ENCODE measurements at regions not wholly inside any gene's neighbourhood (a gene's known extent, or its start where the extent isn't known, plus 50 kb on each side); places are given as distances from the start of the nearest gene placed in this dataset.
"Not testable (repeated sequence)": the region's sequence is repeated elsewhere in the genome, so short reads cannot be mapped to it uniquely, and the experiment has no call there.

DNA sequence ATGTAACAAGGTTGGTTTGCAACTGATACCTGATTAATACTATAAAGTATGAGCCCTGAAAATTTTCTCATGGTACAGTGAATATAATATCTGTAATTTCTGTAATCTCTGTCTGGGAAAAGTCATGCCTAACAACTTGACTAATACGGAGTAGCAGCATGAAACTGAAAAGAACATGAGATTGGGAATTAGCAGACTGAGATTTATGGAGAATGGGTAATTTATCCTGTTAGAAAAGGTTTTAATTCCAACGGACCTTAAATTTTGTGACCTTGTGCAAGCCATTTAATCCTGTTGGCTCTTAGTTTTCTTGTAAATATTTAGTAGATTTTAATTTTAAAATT is 90.2 kb upstream of the CMC1 start:
- no peaks in the 10 kb centered on the region for H3K36me3 ChIP-seq (ENCODE audit: control insufficient read depth in 5 of 5, insufficient read depth in 5 of 5, low read length in 5 of 5)
- H3K27me3 ChIP-seq (ENCODE audit: control insufficient read depth in 5 of 5, insufficient read depth in 4 of 5, low read length in 5 of 5) = no peaks in the 10 kb centered on the region
- peaks cover 0 to 25% (median 20%) of the 10 kb centered on the region in 5 donors for H3K4me1 ChIP-seq (ENCODE audit: control insufficient read depth in 5 of 5, insufficient read depth in 5 of 5, low read length in 5 of 5)
- H3K9me3 ChIP-seq (ENCODE audit: control insufficient read depth in 5 of 5, low read length in 5 of 5) = peaks cover 0 to 5% (median 0%) of the 10 kb centered on the region in 5 donors
- H3K27ac ChIP-seq (ENCODE audit: low read depth, low read length) = no peak overlapping the region
- peak overlapping the region in 1 of 5 donors; percentile 52 for H3K4me3 ChIP-seq (ENCODE audit: low read depth in 1 of 5, low read length in 5 of 5)
- H3K9ac ChIP-seq (ENCODE audit: low read length in 5 of 5) = no peak overlapping the region

DNA sequence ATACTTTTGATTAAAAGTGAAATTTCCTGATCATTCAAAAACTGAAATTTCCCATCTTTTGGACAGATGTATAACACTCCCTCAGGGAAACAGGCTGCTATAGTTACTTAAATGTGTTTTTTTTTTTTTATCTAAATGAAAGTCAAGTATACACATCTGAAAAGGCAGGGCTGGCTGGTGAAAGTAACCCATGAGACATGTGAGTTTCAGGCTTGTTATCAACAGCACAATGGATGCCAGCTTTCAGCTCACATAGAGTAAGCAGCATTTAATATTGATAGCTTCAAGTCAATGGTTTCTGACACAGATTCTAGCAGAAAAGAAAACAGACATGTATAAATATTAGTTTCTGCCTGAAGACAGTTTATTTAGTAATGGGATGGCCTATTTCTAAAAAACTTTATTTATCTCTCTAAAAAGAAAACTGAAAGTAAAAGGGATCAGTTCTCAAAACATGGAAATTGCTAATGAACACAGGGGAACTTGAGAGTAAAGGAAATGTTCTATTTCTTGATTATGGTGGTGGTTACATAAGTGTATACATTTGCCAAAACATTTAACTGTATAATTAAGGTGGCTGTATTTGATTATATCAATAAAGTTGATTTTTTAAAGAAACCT is 89.7 kb upstream of the CMC1 start:
- Histone ChIP-seq H3K9me3 (ENCODE audit: control insufficient read depth in 5 of 5, low read length in 5 of 5) (peaks cover 0 to 5% (median 0%) of the 10 kb centered on the region in 5 donors), H3K4me3 (ENCODE audit: low read depth in 1 of 5, low read length in 5 of 5) (peak overlapping the region in 2 of 5 donors; percentile 10 to 52), H3K27me3 (ENCODE audit: control insufficient read depth in 5 of 5, insufficient read depth in 4 of 5, low read length in 5 of 5) (no peaks in the 10 kb centered on the region), H3K36me3 (ENCODE audit: control insufficient read depth in 5 of 5, insufficient read depth in 5 of 5, low read length in 5 of 5) (no peaks in the 10 kb centered on the region), H3K9ac (ENCODE audit: low read length in 5 of 5) (peak overlapping the region in 3 of 5 donors; percentile 28 to 63 (median 35)), H3K4me1 (ENCODE audit: control insufficient read depth in 5 of 5, insufficient read depth in 5 of 5, low read length in 5 of 5) (peaks cover 0 to 25% (median 20%) of the 10 kb centered on the region in 5 donors), H3K27ac (ENCODE audit: low read depth, low read length) (peak overlapping the region; percentile 71)

DNA sequence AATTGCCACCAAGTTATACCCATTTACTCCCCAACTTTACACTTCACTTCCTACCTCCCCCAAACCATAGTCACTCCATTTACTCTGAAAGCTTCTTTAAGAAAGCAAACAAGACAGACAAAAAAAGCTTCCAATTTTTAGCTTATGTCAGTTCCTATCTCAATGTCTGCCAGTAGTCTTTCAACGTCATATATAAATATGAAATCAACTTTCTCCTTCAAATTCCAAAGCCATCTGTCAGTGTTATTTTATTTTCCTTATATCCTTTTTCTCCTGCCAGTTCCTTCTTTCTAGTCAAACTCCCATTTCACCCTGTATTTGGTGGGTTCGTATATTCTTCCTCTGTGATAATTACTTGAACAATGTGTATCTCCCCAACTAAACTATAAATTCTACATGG is 85.8 kb upstream of the CMC1 start:
- no peak overlapping the region for H3K27ac ChIP-seq (ENCODE audit: low read depth, low read length)
- no peaks in the 10 kb centered on the region for H3K27me3 ChIP-seq (ENCODE audit: control insufficient read depth in 5 of 5, insufficient read depth in 4 of 5, low read length in 5 of 5)
- no peak overlapping the region for H3K9ac ChIP-seq (ENCODE audit: low read length in 5 of 5)
- no peak overlapping the region for H3K4me3 ChIP-seq (ENCODE audit: low read depth in 1 of 5, low read length in 5 of 5)
- H3K9me3 ChIP-seq (ENCODE audit: control insufficient read depth in 5 of 5, low read length in 5 of 5) = peaks cover 0 to 5% (median 2%) of the 10 kb centered on the region in 5 donors
- peaks cover 0 to 18% (median 16%) of the 10 kb centered on the region in 5 donors for H3K4me1 ChIP-seq (ENCODE audit: control insufficient read depth in 5 of 5, insufficient read depth in 5 of 5, low read length in 5 of 5)
- no peaks in the 10 kb centered on the region for H3K36me3 ChIP-seq (ENCODE audit: control insufficient read depth in 5 of 5, insufficient read depth in 5 of 5, low read length in 5 of 5)

DNA sequence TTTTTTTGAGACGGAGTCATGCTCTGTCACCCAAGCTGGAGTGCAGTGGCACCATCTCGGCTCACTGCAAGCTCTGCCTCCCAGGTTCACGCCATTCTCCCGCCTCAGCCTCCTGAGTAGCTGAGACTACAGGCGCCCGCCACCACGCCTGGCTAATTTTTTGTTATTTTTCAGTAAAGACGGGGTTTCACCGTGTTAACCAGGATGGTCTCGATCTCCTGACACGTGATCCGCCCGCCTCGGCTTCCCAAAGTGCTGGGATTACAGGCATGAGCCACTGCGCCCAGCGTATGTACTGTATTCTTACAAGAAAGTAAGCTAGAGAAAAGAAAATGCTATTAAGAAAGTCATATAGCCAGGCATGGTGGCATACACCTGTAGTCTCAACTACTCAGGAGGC is 84.8 kb upstream of the CMC1 start:
- H3K36me3 ChIP-seq (ENCODE audit: control insufficient read depth in 5 of 5, insufficient read depth in 5 of 5, low read length in 5 of 5); H3K9ac ChIP-seq (ENCODE audit: low read length in 5 of 5); H3K4me1 ChIP-seq (ENCODE audit: control insufficient read depth in 5 of 5, insufficient read depth in 5 of 5, low read length in 5 of 5): not testable (repeated sequence)

DNA sequence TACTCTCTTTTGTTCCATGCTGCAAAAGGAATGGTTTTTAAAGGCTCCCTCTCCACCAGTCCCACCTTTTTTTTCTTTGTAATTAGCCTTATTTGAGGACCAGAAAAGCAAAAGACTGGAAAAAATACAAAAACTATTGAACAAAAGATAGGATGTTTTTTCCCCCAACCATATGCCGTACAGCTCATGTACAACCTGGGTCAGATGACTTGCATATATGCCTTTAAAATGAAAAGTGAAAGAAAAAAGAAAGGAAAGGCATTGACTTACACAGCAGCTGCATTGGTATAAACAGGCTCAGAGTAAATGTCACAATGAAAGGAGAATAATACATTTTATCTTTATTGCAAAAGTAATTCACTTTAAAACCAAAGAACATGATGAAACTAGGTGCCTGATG is 69.5 kb upstream of the CMC1 start:
- Histone ChIP-seq H3K36me3 (ENCODE audit: control insufficient read depth in 5 of 5, insufficient read depth in 5 of 5, low read length in 5 of 5) (no peaks in the 10 kb centered on the region), H3K9ac (ENCODE audit: low read length in 5 of 5) (no peak overlapping the region), H3K27ac (ENCODE audit: low read depth, low read length) (no peak overlapping the region), H3K9me3 (ENCODE audit: control insufficient read depth in 5 of 5, low read length in 5 of 5) (no peaks in the 10 kb centered on the region), H3K4me1 (ENCODE audit: control insufficient read depth in 5 of 5, insufficient read depth in 5 of 5, low read length in 5 of 5) (no peaks in the 10 kb centered on the region), H3K27me3 (ENCODE audit: control insufficient read depth in 5 of 5, insufficient read depth in 4 of 5, low read length in 5 of 5) (no peaks in the 10 kb centered on the region), H3K4me3 (ENCODE audit: low read depth in 1 of 5, low read length in 5 of 5) (peak overlapping the region in 1 of 5 donors; percentile 3)

More for the DNA sequence above, 84.8 kb upstream of the CMC1 start:
- H3K27ac ChIP-seq (ENCODE audit: low read depth, low read length); H3K4me3 ChIP-seq (ENCODE audit: low read depth in 1 of 5, low read length in 5 of 5); H3K27me3 ChIP-seq (ENCODE audit: control insufficient read depth in 5 of 5, insufficient read depth in 4 of 5, low read length in 5 of 5); H3K9me3 ChIP-seq (ENCODE audit: control insufficient read depth in 5 of 5, low read length in 5 of 5): not testable (repeated sequence)

DNA sequence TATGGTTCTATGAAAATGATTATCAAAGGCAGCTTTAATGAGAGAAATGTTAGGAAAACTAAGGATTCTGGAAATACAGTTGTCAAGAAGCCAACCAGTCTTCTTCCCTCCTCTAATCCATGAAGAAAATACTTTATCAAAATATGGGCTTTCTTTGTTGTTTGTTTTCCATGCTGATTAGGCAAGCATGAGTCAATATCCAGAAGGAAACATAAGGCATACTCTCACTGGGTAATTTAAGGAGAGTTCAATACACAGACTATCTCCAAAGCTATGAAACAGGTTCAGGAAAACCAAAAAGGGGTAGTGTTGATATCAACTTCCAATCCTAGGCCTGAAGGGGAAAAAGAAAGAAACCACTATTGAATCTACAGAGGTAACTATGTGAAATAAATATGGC is 68.7 kb upstream of the CMC1 start:
- H3K27ac ChIP-seq (ENCODE audit: low read depth, low read length) = no peak overlapping the region
- no peaks in the 10 kb centered on the region for H3K36me3 ChIP-seq (ENCODE audit: control insufficient read depth in 5 of 5, insufficient read depth in 5 of 5, low read length in 5 of 5)
- no peaks in the 10 kb centered on the region for H3K9me3 ChIP-seq (ENCODE audit: control insufficient read depth in 5 of 5, low read length in 5 of 5)
- no peaks in the 10 kb centered on the region for H3K4me1 ChIP-seq (ENCODE audit: control insufficient read depth in 5 of 5, insufficient read depth in 5 of 5, low read length in 5 of 5)
- no peak overlapping the region for H3K4me3 ChIP-seq (ENCODE audit: low read depth in 1 of 5, low read length in 5 of 5)
- no peaks in the 10 kb centered on the region for H3K27me3 ChIP-seq (ENCODE audit: control insufficient read depth in 5 of 5, insufficient read depth in 4 of 5, low read length in 5 of 5)
- no peak overlapping the region for H3K9ac ChIP-seq (ENCODE audit: low read length in 5 of 5)

DNA sequence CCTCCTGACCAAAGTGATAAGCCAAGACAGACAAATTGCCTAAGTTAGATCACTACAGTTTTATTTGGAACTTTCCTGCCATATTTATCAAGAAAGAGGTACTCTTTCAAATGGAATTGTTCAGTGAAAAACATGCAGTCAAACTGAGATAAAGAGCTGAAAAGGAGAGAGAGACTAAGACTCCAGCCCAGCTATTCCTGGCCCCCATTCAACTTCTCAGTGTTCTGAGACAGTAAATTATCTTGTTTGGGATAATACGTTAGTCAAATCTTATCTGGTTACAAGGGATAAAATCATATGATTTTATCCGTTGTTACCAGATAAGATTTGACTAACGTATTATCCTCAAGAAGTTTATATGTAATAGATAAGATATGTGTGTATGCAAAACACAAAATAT is 67.6 kb upstream of the CMC1 start:
- H3K27me3 ChIP-seq (ENCODE audit: control insufficient read depth in 5 of 5, insufficient read depth in 4 of 5, low read length in 5 of 5) = no peaks in the 10 kb centered on the region
- H3K4me1 ChIP-seq (ENCODE audit: control insufficient read depth in 5 of 5, insufficient read depth in 5 of 5, low read length in 5 of 5) = no peaks in the 10 kb centered on the region
- H3K36me3 ChIP-seq (ENCODE audit: control insufficient read depth in 5 of 5, insufficient read depth in 5 of 5, low read length in 5 of 5) = no peaks in the 10 kb centered on the region
- no peak overlapping the region for H3K27ac ChIP-seq (ENCODE audit: low read depth, low read length)
- no peaks in the 10 kb centered on the region for H3K9me3 ChIP-seq (ENCODE audit: control insufficient read depth in 5 of 5, low read length in 5 of 5)
- no peak overlapping the region for H3K9ac ChIP-seq (ENCODE audit: low read length in 5 of 5)
- no peak overlapping the region for H3K4me3 ChIP-seq (ENCODE audit: low read depth in 1 of 5, low read length in 5 of 5)

DNA sequence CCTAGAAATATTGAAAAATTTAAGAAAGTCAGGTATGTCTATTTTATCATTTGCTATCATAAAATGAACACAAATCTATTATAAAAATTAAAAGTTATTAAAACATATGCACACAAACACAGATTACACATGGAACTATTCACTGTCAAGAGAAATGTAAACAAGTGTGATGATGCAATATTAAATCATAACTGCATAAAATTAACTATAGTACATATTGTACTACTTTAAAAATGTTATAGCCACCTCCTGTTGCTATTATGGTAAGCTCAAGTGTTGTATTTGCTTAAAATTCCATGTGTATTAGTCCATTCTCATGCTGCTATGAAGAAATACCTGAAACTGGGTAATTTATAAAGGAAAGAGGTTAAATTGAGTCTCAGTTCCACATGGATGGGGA is 54.7 kb upstream of the CMC1 start:
- no peaks in the 10 kb centered on the region for H3K4me1 ChIP-seq (ENCODE audit: control insufficient read depth in 5 of 5, insufficient read depth in 5 of 5, low read length in 5 of 5)
- no peak overlapping the region for H3K4me3 ChIP-seq (ENCODE audit: low read depth in 1 of 5, low read length in 5 of 5)
- no peaks in the 10 kb centered on the region for H3K9me3 ChIP-seq (ENCODE audit: control insufficient read depth in 5 of 5, low read length in 5 of 5)
- no peak overlapping the region for H3K27ac ChIP-seq (ENCODE audit: low read depth, low read length)
- no peaks in the 10 kb centered on the region for H3K36me3 ChIP-seq (ENCODE audit: control insufficient read depth in 5 of 5, insufficient read depth in 5 of 5, low read length in 5 of 5)
- no peak overlapping the region for H3K9ac ChIP-seq (ENCODE audit: low read length in 5 of 5)
- H3K27me3 ChIP-seq (ENCODE audit: control insufficient read depth in 5 of 5, insufficient read depth in 4 of 5, low read length in 5 of 5) = no peaks in the 10 kb centered on the region

DNA sequence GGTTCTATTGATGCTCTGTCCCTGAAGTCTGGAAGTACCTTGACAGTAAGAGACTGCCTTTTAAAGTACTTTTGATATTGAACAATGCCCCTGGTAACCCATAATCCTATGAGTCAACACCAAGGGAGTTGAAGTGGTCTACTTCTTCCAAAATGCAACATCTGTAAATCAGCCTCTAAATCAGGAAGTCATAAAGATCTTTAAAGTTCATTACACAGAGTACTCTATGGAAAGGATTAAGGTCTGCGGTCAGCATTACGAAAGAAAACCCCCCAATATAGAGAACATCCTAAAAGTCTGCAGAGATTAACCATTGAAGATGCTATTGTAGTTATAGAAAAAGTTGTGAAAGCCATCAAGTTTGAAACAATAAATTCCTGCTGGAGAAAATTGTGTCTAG is 52.7 kb upstream of the CMC1 start:
- H3K27ac ChIP-seq (ENCODE audit: low read depth, low read length) = no peak overlapping the region
- no peaks in the 10 kb centered on the region for H3K36me3 ChIP-seq (ENCODE audit: control insufficient read depth in 5 of 5, insufficient read depth in 5 of 5, low read length in 5 of 5)
- no peak overlapping the region for H3K9ac ChIP-seq (ENCODE audit: low read length in 5 of 5)
- no peaks in the 10 kb centered on the region for H3K9me3 ChIP-seq (ENCODE audit: control insufficient read depth in 5 of 5, low read length in 5 of 5)
- no peaks in the 10 kb centered on the region for H3K27me3 ChIP-seq (ENCODE audit: control insufficient read depth in 5 of 5, insufficient read depth in 4 of 5, low read length in 5 of 5)
- no peak overlapping the region for H3K4me3 ChIP-seq (ENCODE audit: low read depth in 1 of 5, low read length in 5 of 5)
- H3K4me1 ChIP-seq (ENCODE audit: control insufficient read depth in 5 of 5, insufficient read depth in 5 of 5, low read length in 5 of 5) = no peaks in the 10 kb centered on the region

DNA sequence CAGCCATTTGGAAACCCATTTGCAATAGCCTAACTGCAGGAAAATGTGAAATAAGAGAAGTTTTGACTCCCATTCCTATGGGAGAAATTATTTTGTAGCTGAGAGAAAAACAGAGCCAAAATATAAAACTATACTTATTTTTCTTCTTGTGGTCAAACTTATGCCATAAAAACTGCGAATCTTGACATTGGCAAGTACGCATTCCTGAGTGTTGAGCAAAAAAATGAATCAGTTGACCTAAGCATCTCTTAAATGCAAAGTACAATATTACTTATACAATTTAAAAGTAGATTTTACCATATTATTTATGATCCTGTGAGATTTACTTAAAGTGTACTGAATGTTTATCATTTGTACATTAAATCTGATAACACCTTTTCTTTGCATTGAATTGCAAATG is 50.1 kb upstream of the CMC1 start:
- H3K36me3 ChIP-seq (ENCODE audit: control insufficient read depth in 5 of 5, insufficient read depth in 5 of 5, low read length in 5 of 5) = no peaks in the 10 kb centered on the region
- no peak overlapping the region for H3K9ac ChIP-seq (ENCODE audit: low read length in 5 of 5)
- H3K27ac ChIP-seq (ENCODE audit: low read depth, low read length) = no peak overlapping the region
- no peaks in the 10 kb centered on the region for H3K4me1 ChIP-seq (ENCODE audit: control insufficient read depth in 5 of 5, insufficient read depth in 5 of 5, low read length in 5 of 5)
- H3K9me3 ChIP-seq (ENCODE audit: control insufficient read depth in 5 of 5, low read length in 5 of 5) = no peaks in the 10 kb centered on the region
- H3K4me3 ChIP-seq (ENCODE audit: low read depth in 1 of 5, low read length in 5 of 5) = no peak overlapping the region
- no peaks in the 10 kb centered on the region for H3K27me3 ChIP-seq (ENCODE audit: control insufficient read depth in 5 of 5, insufficient read depth in 4 of 5, low read length in 5 of 5)
